ENCODE measurements at regions not wholly inside any gene's neighbourhood (a gene's known extent, or its start where the extent isn't known, plus 50 kb on each side); places are given as distances from the start of the nearest gene placed in this dataset.

- Histone ChIP-seq H3K9ac (ENCODE audit: control insufficient read depth, insufficient read depth, low read length) (no peak overlapping the region), H3K4me1 (ENCODE audit: control insufficient read depth, insufficient read depth, low read length) (no peaks in the 10 kb centered on the region), H2AFZ (ENCODE audit: control insufficient read depth, low read depth, low read length) (no peak overlapping the region), H3K4me2 (ENCODE audit: control insufficient read depth, insufficient read depth) (no peak overlapping the region), H3K27ac (ENCODE audit: control insufficient read depth, insufficient read depth) (no peak overlapping the region), H3K4me3 (no peak overlapping the region), H3K79me2 (ENCODE audit: control insufficient read depth, insufficient read depth, low read length) (no peaks in the 10 kb centered on the region), H4K20me1 (ENCODE audit: control insufficient read depth, insufficient read depth) (no peaks in the 10 kb centered on the region), H3K36me3 (ENCODE audit: control insufficient read depth in 2 of 2, insufficient read depth in 2 of 2, low read length in 1 of 2) (no peaks in the 10 kb centered on the region), H3K9me3 (replicated peaks; ENCODE audit: control insufficient read depth, insufficient read depth, low read length) (no peaks in the 10 kb centered on the region), H3K27me3 (replicated peaks in 1 of 2; ENCODE audit: control insufficient read depth in 2 of 2, insufficient read depth in 2 of 2, low read length in 1 of 2) (no peaks in the 10 kb centered on the region)
- CTCF ChIA-PET = no interaction called here
- RAD21 ChIA-PET (ENCODE audit: unreplicated experiment) = no interaction called here
- 24% methylated on average over 4 of the region's 4 CpGs for WGBS (ENCODE audit: insufficient coverage, insufficient replicate concordance, low lambda C conversion rate, missing lambda C conversion rate)
- ATAC-seq (no peak), FAIRE-seq (no peak), DNase-seq (ENCODE audit: low read depth, low spot score) (no peak)
- BruUV-seq (replicated peaks) = no TSS peak
- in situ Hi-C loops (cut with MboI) = no loop called here
- SMC1A ChIA-PET (ENCODE audit: uncharacterized antibody, unreplicated experiment) = no interaction called here
- intact Hi-C loops (cut with micrococcal nuclease; ENCODE audit: unreplicated experiment) = no loop called here
- POLR2A ChIA-PET = no interaction called here
- TF ChIP-seq USF2 (IDR thresholded peaks at IDR 0.05; ENCODE audit: borderline replicate concordance, low read depth, low read length) = no peak
- TF ChIP-seq JUND (IDR thresholded peaks at IDR 0.05; ENCODE audit: low read depth, low read length) = no peak
- no peak for TF ChIP-seq IKZF2 (IDR thresholded peaks at IDR 0.05)
- TF ChIP-seq ZBTB11 (CRISPR knock-in tag; IDR thresholded peaks at IDR 0.05) = no peak
- no peak for TF ChIP-seq MYC (IDR thresholded peaks at IDR 0.05; ENCODE audit: insufficient read depth, insufficient read length, insufficient replicate concordance, low read length, severe bottlenecking)
- no peak for TF ChIP-seq REST (IDR thresholded peaks at IDR 0.05; ENCODE audit: low read depth, low read length)
- no peak for TF ChIP-seq RELB (IDR thresholded peaks at IDR 0.05; ENCODE audit: low read depth)
- TF ChIP-seq SREBF1 (IDR thresholded peaks at IDR 0.05; ENCODE audit: low read length) = no peak
- no peak for TF ChIP-seq TAF1 (IDR thresholded peaks at IDR 0.05; ENCODE audit: borderline replicate concordance, low read depth, low read length)
- TF ChIP-seq GABPA (IDR thresholded peaks at IDR 0.05; ENCODE audit: low read depth) = no peak
- no peak for TF ChIP-seq PAX5 (IDR thresholded peaks at IDR 0.05; ENCODE audit: borderline replicate concordance, low read depth, low read length)
- no peak for TF ChIP-seq CEBPZ (IDR thresholded peaks at IDR 0.05; ENCODE audit: low read depth, low read length)
Measured at GRCh38 chr14:87161502-87161901, 831.5 kb downstream of the GALC start.
